SU-DHL-6 (cell line): ENCODE measurements at regions not wholly inside any gene's neighbourhood (a gene's known extent, or its start where the extent isn't known, plus 50 kb on each side); places are given as distances from the start of the nearest gene placed in this dataset.

Experiments used
- EZH2phosphoT487 ChIP-seq: fragments of 200-600 bp; sonication (generic), shearing (Covaris generic); conservative IDR thresholded peaks from 2 replicates; pipeline ENCODE4 v1.6.1; 2018; ENCODE audit warnings: mild to moderate bottlenecking, antibody characterized with exemption, low read length, moderate library complexity, mixed read lengths
- TF ChIP-seq, protein P1 (sequence below): fragments of 200-600 bp; sonication (generic); IDR thresholded peaks from one replicate; pipeline ENCODE4 v1.5.1; 2017; ENCODE audit warnings: antibody characterized with exemption, mild to moderate bottlenecking, low read length, moderate library complexity; ENCODE audit not compliant: insufficient read depth, poor library complexity, severe bottlenecking

DNA sequence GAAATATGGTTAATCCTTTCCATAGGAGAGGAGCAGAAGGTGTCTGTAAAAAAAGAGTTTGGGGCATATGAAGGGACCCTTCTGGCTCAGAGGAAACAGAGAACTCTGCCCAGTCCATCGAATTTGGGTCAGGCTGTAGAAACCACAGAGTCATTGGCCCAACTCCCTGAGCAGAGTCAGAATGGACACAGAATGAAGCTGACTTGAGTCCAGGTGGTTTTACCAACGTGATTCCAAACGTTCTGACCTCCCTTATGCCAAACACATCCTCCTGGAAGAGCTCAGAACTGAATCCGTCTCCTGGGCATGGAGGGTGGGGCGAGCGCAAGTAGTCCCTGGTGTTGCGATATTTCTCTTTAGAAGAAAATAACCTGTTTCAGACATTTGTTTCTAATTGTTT lies 138.8 kb downstream of the DAD1 start:
- TF ChIP-seq, protein P1, sequence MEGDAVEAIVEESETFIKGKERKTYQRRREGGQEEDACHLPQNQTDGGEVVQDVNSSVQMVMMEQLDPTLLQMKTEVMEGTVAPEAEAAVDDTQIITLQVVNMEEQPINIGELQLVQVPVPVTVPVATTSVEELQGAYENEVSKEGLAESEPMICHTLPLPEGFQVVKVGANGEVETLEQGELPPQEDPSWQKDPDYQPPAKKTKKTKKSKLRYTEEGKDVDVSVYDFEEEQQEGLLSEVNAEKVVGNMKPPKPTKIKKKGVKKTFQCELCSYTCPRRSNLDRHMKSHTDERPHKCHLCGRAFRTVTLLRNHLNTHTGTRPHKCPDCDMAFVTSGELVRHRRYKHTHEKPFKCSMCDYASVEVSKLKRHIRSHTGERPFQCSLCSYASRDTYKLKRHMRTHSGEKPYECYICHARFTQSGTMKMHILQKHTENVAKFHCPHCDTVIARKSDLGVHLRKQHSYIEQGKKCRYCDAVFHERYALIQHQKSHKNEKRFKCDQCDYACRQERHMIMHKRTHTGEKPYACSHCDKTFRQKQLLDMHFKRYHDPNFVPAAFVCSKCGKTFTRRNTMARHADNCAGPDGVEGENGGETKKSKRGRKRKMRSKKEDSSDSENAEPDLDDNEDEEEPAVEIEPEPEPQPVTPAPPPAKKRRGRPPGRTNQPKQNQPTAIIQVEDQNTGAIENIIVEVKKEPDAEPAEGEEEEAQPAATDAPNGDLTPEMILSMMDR = no peak
- no peak for TF ChIP-seq EZH2phosphoT487
